HG03575 (cell line): ENCODE measurements at regions not wholly inside any gene's neighbourhood (a gene's known extent, or its start where the extent isn't known, plus 50 kb on each side); places are given as distances from the start of the nearest gene placed in this dataset.

ENCODE experiments used
- ATAC-seq: cut with Tn5 transposase; IDR thresholded peaks from one replicate; pipeline ENCODE4 v1.9.1; 2021; ENCODE audit not compliant: unreplicated experiment, insufficient number of reproducible peaks, low FRiP score; ENCODE audit errors: extremely low read depth

DNA sequence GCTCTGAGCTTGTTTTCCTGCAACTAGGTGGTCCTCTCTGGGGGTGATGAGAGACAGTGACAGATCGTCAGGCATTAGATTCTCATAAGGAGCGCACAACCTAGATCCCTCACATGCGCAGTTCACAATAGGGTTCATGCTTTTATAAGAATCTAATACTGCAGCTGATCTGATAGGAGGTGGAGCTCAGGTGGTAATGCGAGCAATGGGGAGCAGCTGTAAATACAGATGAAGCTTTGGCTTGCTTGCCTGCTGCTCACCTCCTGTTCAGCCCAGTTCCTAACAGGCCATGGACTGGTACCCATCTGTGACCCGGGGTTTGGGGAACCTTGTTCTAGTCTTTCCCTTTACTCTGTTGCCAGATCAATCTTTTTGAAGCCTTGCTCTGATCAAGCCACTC is 89.5 kb upstream of the POU5F2 start:
- no peak for ATAC-seq

DNA sequence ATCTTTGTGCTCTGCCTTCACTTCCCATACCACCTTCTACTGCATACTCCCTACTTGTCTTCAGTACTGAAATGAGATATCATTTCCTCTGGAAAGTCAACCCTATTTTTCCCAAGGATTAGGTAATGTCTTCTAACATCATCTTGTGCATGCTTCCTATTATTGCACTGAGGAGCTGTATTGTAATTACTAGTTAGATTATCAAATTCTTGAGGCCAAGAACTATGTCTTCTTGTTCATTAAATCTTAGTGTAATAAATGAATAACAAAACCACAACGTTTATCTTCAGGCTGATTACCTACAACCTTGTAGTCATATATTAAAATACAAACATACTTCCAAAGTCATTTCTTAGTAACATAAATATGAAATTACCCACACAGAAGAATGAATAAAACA is 87.9 kb upstream of the POU5F2 start:
- no peak for ATAC-seq

DNA sequence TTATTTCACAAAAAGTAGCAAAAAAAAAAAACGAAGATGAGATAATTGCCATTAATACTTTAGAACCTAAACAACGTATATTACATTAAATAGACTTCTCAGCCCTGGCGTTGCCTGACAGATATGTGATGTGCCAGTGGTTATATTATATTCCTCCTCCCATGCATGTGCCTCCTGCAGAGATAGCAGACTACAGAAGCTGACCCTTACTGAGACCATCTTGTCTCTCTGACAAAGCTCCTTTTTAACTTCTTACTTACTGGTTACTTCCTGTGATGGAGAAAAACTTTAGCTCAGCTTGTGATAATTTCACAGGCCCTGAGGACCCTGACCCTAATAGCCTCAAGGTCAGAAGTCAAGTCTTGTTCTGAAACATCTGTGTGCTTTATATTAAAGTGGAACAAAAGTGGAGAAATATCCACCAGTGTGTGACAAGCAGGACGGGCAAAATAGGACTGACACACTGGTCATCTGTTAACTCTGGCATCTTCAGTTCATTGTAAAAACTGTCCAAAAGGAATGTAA is 80.6 kb upstream of the POU5F2 start:
- ATAC-seq, result no peak

DNA sequence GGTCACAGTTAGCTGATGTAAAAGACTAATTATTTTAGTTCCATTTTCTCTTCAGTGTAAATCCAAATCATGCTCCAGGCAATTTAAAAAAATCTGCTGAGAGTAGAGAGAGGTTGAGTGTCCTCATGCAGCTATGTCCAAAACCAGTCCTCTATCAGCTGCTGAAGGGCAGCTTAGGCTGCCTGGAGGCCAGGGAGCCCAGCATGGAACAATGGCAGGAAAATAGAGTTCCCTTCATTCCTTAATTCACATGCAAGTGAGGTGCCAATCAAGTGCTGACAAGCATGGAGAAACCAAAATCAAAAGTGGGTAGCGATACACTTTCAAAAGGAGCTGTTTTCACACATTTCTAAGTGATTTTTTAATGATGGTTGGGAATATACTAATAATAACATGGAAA is 78.3 kb upstream of the POU5F2 start:
- ATAC-seq, result no peak

DNA sequence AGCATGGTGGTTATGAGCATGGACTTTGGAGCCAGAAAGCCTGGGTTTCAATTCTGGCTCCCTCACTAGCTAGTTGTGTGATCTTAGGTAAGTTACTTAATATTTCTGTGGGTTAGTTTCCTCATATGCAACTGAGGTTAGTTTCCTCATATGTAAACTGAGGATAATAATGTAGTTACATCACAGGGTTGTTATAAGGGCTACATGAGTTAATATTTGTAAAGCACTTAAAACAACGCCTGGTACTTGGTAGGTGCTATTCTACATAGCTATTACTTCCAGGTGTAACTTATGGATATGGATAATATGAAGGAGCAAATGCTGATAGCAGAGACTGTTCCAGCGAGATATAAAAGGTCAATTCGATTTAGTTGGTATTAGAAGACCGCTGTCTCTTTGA is 69.4 kb upstream of the POU5F2 start:
- no peak for ATAC-seq

DNA sequence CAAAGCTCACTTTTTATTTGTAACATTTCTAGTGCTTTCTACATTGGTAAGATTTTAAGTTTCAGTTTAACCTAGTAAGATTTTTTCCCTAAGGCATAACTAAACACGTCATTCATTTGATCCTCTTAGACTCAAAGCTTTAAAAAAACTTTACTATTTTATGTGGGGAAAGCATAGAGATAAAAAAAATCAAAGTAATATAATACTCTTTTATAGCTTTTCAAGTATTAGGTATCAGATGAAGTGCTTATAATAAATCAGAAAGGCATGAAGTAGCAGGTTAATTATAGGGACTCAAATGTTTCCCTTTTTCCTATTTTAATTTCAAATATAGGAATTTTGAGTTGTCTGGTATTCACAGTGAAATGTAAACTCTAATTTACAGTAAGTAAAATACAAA is 68.0 kb upstream of the POU5F2 start:
- no peak for ATAC-seq

DNA sequence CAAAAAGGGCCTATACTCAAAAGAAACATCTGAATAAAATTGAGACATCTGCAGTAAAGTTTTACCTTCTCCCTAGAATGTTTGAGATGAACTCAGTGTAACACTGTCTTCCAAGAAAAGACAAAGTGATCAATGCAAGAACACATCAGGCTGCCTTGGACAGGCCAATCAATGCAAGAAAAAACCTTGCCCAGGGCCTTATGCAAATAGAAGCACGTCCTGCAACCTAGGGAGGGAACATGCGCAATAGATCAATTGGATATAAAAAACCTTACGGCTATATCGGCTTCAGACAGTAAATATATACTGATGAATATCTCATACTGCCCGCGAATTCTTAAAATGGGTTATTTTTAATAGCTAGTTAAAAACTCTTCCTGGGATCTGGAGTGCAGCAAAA is 66.4 kb upstream of the POU5F2 start:
- no peak for ATAC-seq

DNA sequence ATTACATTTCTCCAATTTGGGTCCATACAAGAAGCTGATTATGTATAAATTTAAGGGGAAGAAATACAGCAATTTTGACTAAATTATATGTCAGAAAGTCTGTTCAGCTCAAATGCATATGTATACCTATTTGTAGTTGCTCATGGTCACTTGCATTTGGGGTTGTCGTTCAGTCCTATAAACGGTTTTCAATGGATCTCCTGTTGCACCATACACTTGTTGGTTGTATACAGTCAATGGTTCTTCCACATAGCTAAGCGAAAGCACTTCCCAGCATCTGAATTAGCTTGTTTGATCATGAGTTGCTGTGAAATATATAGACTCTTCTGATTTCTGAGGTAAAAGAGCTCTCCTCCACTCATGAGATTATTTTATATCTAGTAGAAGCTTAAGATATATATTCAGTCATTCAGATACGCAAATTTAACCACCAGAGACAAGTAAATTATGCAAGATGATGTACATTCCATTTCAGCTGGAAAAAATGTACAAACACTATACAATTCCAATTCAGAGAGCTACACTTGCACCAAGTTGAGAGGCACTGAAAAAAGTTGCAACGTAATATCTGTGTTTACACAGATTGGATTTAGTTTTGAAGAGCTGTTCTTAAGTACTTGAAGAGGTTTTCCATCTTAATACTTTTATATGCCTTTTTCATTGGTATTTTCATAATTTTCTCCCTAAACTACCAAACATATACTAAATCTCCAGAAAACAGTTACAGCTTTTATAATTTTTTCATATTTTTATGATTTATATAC is 64.4 kb upstream of the POU5F2 start:
- no peak for ATAC-seq

DNA sequence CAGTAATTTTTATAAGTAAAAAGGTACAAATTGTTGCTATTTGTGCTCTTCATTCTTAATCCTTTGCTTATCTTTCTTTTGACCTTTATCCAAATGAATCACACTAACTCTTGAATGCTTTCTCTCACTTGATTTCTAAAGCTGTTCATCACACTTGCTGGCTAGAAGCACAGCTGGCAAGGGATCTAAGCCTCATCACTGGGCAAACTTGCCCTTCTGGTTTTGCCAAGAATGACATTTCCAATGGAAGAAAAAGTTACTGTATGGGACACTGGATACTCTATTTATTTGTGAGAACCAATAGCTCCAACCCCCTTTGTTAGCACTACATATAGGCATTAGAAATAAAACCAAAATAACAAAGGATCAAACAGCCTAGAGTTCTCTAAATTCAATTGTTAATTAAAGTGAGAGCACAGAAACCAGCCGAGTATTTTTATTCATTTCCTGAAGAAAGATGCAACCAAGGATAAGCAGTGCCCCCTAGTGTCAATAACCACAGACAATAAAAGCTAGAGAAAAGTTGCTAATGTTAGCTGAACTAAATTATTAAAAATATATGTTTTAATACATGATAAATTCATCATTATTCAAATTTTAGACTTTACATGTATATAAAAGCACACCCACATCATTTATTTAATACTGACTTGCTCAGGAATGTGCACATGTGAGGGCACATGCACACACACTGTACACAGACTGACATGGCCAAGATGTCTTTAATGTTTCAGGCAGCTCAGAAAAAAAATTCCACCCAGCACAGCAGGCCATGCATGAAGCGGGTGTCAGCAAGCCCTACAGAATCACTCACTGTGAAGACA is 59.8 kb upstream of the POU5F2 start:
- ATAC-seq, result no peak

DNA sequence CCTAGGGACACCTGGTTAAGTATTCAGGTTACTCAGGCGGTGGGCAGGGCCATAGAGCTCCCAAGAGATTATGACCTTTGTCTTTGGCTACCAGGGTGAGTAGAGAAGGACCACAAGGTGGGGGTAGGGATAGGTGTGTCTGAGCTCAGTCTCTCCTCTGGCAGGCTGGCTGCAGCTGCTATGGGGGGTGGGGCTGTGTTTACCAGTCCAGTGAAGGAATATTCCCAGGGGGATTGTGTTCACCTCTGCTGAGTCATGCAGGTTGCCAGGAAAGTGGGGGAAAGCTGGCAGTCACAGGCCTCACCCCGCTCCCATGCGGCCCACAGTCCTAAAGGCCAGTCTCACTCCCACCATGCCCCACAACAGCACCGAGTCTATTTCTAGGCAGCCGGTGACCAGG is 53.6 kb upstream of the POU5F2 start:
- no peak for ATAC-seq

DNA sequence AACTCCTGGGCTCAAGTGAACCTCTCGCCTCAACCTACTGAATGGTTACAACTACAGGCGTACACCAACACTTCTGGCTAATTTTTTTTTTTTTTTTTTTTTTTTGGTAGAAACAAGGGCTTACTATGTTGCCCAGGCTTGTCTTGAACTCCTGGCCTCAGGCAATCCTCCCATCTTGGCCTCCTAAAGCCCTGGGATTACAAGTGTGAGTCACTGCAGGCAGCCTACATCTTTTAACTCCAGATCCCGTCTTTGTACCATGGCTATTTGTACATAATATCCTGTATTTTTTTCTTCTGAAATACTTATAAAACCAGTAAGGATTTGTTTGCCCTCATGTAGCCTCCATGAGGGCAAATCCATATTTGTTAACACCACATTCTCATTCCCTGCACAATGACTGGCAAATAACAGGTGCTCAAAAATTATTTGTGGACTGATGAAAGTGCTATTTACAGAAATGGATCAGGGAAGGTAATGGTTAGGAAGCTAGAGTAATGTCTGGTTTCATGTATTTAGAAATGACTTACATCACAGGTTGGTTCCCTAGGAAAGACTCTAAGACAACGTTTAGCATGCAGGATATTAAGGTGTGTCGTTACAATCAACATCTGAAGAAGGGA is 51.9 kb upstream of the POU5F2 start:
- ATAC-seq, result no peak

DNA sequence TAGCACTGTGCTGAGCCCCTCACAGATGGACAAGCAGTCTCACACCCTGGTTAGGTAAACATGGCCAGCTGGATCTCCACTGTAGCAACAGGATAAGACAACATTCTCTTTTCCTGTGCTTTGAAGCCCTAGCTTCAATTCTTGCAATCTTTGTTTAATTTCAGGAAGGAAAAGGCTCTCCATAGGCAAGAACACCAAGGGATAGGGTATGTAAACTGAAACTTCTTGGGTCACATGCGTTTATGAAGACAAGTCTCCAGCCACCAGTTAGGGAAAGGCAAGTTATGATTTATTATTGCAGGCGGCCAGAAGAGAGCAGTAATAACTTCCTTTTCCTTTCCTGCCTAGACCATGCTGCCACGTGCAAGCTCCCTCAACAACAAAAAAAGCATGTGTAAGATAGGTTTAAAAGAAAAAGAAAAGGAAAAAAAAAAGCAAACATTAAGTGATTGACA is 50.1 kb upstream of the POU5F2 start:
- no peak for ATAC-seq
